ENCODE measurements at regions not wholly inside any gene's neighbourhood (a gene's known extent, or its start where the extent isn't known, plus 50 kb on each side); places are given as distances from the start of the nearest gene placed in this dataset.

- TF ChIP-seq CTCF (conservative IDR thresholded peaks at IDR 0.05; ENCODE audit: low read depth, low read length) (no peak), EZH2 (IDR thresholded peaks at IDR 0.05; ENCODE audit: borderline replicate concordance, low read depth, low read length, poor library complexity, severe bottlenecking) (no peak)
Measured at GRCh38 chr14:26067786-26068459, 529.9 kb downstream of the NOVA1 start.

Data from A673 (cell line).